ENCODE measurements at regions not wholly inside any gene's neighbourhood (a gene's known extent, or its start where the extent isn't known, plus 50 kb on each side); places are given as distances from the start of the nearest gene placed in this dataset.
"Not testable (repeated sequence)": the region's sequence is repeated elsewhere in the genome, so short reads cannot be mapped to it uniquely, and the experiment has no call there.

DNA sequence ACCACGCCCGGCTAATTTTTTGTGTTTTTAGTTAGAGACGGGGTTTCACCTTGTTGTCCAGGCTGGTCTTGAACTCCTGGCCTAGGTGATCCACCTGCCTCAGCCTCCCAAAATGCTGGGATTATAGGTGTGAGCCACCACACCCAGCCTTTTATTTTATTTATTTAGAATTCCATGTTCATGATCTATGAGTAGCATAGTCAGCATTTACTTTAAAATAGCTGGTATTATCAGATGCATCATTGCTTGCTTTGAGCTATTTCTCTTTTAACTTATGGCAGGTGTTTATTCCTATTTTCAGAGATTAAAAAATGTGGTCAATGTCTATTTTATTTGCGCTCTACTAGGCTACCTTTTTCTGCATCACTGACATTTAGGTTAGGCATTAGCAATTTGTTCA is 152.0 kb downstream of the UTRN start:
- no peak for DNase-seq

DNA sequence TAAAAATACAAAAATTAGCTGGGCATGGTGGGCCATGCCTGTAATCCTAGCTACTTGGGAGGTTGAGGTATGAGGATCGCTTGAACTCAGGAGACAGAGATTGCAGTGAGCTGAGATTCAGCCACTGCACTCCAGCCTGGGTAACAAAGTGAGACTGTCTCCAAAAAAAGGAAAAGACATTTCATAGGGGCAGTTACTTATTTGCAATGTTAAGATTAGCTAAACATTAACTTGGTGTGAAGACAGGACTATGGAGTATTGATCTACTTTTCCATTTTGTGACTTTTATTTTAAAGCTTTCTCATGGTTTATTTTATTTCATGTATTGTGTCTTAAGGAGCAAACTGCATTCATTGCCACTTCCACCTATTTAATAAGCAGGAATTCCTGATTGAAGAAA is 153.0 kb downstream of the UTRN start:
- DNase-seq = no peak

DNA sequence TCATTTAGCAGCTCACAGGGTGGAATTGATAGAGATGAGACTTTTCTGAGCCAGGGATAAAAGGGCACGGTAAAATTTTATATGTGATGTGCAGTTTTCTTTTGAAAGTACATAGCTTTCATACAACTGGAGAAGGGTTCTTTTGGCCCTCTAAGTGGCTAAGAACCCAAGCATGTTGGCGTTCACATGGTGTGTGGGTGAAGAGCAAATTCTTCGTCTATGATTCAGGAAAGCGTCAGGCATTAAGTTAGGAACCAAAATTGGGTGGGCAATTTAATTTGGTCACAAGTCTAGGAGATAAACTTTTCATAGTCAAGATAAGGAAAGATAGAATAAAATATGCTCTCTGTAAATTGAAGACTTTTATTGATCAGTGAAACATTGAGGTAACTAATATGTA is 153.9 kb downstream of the UTRN start:
- DNase-seq = no peak

GRCh38 chr6:144441801-144442200 is 156.7 kb downstream of the UTRN start:
- not testable (repeated sequence) for DNase-seq

DNA sequence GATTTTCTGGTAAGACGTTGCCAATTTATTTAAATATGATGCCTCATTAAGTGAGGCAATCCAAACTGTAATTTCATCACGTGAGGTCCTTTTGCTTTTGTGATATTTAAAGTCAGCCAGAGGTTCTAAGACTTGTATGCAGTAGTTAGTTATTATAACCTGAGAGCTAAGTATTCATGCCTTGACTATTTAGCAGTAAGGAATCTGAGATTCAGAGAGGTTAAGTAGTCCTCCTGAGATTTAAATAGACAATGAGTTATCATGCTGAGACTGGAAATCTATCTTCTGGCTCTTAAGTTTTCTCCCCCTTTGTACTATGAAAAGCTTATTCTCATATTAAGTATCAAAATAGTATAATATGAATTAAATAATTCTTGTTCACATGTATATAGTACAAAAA is 158.0 kb downstream of the UTRN start:
- no peak for DNase-seq

GRCh38 chr6:144447472-144447871 is 162.3 kb downstream of the UTRN start:
- DNase-seq = no peak

GRCh38 chr6:144449218-144449617 is 164.1 kb downstream of the UTRN start:
- peak; percentile 9 for DNase-seq

GRCh38 chr6:144449911-144450597 is 164.9 kb downstream of the UTRN start:
- no peak for DNase-seq

GRCh38 chr6:144460327-144461095 is 175.4 kb downstream of the UTRN start:
- DNase-seq = peak; percentile 61

- DNase-seq = no peak
Measured at GRCh38 chr6:144462058-144462457, 176.9 kb downstream of the UTRN start.

DNA sequence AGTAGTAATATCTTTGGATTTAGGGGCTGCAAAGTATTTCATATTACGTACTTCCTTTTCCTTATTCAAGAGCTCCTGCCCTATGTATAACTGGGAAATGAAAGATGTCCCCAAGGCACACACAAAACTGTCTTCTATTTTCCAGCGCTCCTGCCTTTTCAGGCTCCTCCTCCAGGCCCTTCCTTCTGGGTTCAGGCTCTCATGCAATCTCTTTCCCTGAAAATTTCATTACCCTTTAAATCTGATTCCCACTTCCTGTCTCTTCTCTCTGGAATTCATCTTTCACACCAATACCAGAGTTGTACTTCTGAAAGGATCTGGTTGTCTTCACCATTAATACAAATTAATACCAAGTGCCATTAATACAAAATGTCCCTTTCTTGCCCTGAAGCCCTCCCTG is 181.6 kb downstream of the UTRN start:
- no peak for DNase-seq

- no peak for DNase-seq
Measured at GRCh38 chr6:144467172-144467762, 182.1 kb downstream of the UTRN start.

DNA sequence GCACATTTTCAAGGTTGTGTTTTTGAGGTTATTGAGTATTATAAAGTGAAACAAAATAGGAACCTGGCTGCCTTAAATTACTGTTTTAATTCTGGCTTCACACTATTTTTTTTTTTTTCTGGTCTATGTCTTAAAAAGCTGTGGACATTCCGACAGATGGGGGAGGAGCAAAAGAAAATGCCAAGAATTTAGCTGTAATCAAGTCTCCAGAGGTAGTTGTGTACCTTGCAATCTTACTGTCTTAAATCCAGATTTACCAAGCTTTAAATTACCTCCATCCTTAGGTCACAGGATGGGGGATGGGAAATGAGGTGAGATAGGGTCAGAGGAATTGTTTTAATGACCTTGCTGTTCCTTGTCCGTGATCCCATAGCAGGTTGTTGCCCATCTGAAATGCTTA is 182.8 kb downstream of the UTRN start:
- DNase-seq = no peak

GRCh38 chr6:144468709-144469108 is 183.6 kb downstream of the UTRN start:
- DNase-seq = no peak

DNA sequence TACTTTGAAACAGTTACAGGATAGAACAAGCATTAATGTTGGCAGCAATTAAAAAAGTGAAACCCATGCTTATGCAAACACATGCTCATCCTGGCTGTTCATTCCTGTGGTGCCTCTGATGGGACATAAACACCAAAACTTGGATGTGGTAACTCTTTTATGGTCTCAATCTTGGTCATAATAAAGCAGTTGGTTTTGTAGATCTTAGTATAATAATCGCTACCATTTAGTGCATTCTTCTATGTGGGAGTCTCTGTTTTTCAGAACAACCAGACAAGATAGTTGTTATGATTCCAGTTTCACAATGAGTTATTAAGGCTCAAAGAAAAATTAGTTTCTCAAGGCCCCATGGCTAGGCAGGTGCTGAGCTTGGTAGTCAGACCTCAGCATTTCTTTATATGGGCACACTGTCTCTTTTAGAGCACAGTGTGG is 184.0 kb downstream of the UTRN start:
- peak; percentile 63 for DNase-seq

DNA sequence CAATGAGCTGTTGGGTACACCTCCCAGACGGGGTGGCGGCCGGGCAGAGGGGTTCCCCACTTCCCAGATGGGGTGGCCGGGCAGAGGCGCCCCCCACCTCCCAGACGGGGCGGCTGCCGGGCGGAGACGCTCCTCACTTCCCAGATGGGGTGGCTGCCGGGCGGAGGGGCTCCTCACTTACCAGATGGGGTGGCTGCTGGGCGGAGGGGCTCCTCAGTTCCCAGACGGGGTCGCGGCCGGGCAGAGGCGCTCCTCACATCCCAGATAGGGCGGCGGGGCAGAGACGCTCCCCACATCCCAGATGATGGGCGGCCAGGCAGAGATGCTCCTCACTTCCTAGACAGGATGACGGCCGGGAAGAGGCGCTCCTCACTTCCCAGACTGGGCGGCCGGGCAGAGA is 185.1 kb downstream of the UTRN start:
- not testable (repeated sequence) for DNase-seq

DNA sequence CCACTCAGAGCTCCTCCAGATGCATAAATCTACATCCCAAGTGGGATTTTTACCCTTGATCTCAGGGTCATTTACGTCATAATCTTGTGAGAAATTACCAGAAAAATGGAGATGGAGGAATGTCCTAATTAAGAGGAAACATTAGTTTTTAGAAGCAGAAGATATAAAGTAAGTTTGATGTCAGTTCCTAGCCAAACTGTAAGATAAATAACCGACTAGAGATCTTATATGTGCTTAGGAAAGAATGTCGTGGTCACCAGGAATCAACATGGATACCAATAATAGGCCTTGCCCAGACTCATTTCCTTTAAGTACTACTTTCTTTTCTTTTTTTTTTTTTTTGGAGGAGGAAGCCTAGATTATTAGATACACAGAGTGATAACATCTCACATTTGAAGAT is 186.9 kb downstream of the UTRN start:
- DNase-seq = no peak

DNA sequence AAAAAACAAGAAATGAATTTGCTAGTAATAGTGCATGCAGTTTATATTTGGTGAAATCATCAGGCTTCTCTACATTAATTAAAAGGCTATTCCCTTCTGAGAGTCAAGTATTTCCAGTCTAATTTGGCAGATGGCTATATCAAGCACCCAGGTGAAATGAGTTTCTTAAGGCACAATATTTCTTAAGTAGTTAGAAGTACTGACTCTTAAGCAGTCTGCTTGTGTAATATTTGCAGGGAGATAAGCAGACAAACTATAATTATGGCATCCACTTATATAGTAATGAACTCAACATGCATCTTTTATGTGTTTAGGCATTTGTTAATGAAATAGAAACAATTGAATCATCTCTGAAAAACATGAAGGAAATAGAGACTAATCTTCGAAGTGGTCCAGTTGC is 189.2 kb downstream of the UTRN start:
- no peak for DNase-seq

DNA sequence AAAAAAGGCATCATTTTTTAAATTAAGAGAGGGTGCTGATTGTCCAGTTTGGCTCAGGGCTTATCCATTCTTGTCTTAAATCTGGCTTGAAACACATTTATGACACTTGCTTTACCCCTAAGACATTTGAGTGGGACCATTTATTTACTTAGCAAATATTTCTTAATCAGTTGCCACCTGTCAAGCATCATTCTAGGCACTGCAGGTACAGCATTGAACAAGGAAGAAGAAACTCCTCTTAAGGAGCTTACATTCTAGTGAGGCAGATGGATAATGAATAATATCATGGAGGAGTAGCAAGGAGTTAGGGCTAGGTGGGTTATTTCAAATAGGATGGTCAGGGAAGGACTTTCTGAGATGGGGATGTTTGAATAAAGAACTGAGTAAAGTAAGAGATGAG is 189.8 kb downstream of the UTRN start:
- no peak for DNase-seq

DNA sequence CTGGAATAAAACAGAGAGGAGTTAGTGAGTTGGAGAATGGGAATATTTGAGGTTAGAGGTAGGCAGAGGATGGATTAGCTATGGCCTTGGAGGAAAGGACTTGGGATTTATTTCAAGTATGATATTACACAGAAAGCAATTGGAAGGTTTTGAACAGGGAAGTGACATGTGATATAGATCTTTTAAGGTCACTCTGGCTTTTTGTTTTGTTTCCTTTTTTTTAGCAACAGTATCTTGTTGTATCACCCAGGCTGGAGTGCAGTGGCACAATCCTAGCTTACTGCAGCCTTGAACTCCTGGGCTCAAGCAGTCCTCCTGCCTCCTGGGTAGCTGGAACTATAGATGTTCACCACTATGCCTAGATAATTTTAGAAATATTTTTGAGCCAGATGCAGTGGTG is 190.3 kb downstream of the UTRN start:
- no peak for DNase-seq

GRCh38 chr6:144476286-144476685 is 191.2 kb downstream of the UTRN start:
- DNase-seq = no peak

DNA sequence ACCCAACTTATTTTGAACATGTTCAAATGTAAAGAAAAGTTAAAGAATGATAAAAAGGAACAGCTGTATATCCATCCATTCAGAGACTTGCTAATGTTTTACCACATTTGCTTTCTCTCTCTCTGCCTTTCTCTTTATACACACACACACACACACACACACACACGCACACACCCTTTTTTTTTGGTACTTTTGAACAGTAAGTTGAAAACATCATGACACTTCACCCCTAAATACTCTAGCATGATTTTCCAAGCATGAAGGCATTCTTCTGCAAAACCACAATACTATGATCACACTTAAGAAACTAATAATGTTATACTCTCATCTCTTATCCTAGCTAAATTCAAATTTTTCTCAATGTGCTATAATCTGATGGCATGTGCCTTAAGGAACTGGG is 192.3 kb downstream of the UTRN start:
- DNase-seq = no peak

DNA sequence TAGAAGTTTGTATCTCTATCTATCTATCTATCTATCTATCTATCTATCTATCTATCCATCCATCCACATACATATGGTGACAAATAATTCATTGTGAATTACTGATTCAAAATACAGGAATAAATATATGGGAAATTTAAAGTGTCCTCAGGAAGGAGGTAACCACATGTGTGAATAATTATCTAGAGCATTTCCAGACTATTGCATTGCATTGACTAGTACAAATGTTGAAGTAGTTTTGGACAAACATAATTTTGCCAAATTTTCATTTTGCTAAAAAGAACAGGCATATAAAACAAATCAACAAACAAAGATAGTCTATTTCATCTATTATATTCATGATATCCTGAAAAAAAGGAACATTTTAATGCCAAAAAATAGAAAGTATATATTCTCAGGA is 192.7 kb downstream of the UTRN start:
- no peak for DNase-seq

GRCh38 chr6:144478483-144478882 is 193.3 kb downstream of the UTRN start:
- DNase-seq = no peak
